ENCODE measurements at regions not wholly inside any gene's neighbourhood (a gene's known extent, or its start where the extent isn't known, plus 50 kb on each side); places are given as distances from the start of the nearest gene placed in this dataset.

GRCh38 chr2:59237311-59237710 is 996.2 kb upstream of the FANCL start:
- H3K27me3 ChIP-seq (replicated peaks in 1 of 4; ENCODE audit: control insufficient read depth in 3 of 4, extremely low read depth in 1 of 4, insufficient read depth in 3 of 4, low read length in 3 of 4) = no peaks in the 10 kb centered on the region
- no peaks in the 10 kb centered on the region for H3K9me3 ChIP-seq (ENCODE audit: insufficient read depth in 2 of 2, low read depth in 1 of 2, low read length in 1 of 2)
- H3K56ac ChIP-seq (replicated peaks; ENCODE audit: insufficient read length, low read depth, low read length) = no peak overlapping the region
- no peak overlapping the region for H3K4me3 ChIP-seq (ENCODE audit: extremely low read depth in 1 of 4, insufficient read depth in 2 of 4, low read depth in 3 of 4, low read length in 4 of 4)
- no peaks in the 10 kb centered on the region for H3K79me1 ChIP-seq (ENCODE audit: low read depth, low read length)
- no peak overlapping the region for H3K4me2 ChIP-seq (ENCODE audit: insufficient read depth in 1 of 2, low read depth in 2 of 2, low read length in 2 of 2)
- no peak overlapping the region for H2BK120ac ChIP-seq (replicated peaks; ENCODE audit: low read depth, low read length)
- no peaks in the 10 kb centered on the region; the same call in 1 of the 2 replicates for H3K23me2 ChIP-seq (ENCODE audit: low read depth, low read length)
- H3K23ac ChIP-seq (ENCODE audit: insufficient read length) = no peak overlapping the region
- CTCF ChIA-PET (ENCODE audit: partially characterized antibody) = interaction anchor here (1.2 kb wide), 1 partner anchor 18 kb away, joined by 3 read pairs; no protein-coding TSS in a partner anchor
- no peak overlapping the region for H3K27ac ChIP-seq (ENCODE audit: low read depth, low read length)
- no peak overlapping the region for H3K4ac ChIP-seq (replicated peaks; ENCODE audit: insufficient read length, low read depth, low read length)
- FAIRE-seq = no peak
- no peak overlapping the region for H4K5ac ChIP-seq (ENCODE audit: insufficient read length, low read depth, low read length)
- no peak for DNase-seq (ENCODE audit: low read depth in 1 of 2, low spot score in 2 of 2)
- no peaks in the 10 kb centered on the region for H3K79me2 ChIP-seq (ENCODE audit: control insufficient read depth in 1 of 2, insufficient read depth in 2 of 2, low read length in 2 of 2)
- no peak overlapping the region for H3K14ac ChIP-seq (ENCODE audit: insufficient read length)
- no peak overlapping the region for H2AK5ac ChIP-seq (ENCODE audit: low read depth, low read length)
- H2BK5ac ChIP-seq (ENCODE audit: low read depth, low read length) = no peak overlapping the region
- H3K4me1 ChIP-seq (replicated peaks in 1 of 4; ENCODE audit: control insufficient read depth in 3 of 4, insufficient read depth in 4 of 4, low read length in 3 of 4) = no peaks in the 10 kb centered on the region
- no peak overlapping the region for H2BK15ac ChIP-seq (ENCODE audit: low read length)
- 93% methylated on average over 2 of the region's 2 CpGs; no CpG with 5 or more reads in 1 of the 2 experiments for WGBS, 2 experiments (ENCODE audit: extremely low coverage in 1 of 2, insufficient coverage in 1 of 2, insufficient read length in 1 of 2, insufficient replicate concordance in 2 of 2, low coverage in 1 of 2, low lambda C conversion rate in 2 of 2, missing lambda C conversion rate in 1 of 2)
- H2BK20ac ChIP-seq (ENCODE audit: low read length) = no peak overlapping the region
- H4K8ac ChIP-seq (ENCODE audit: extremely low read depth, insufficient read depth, low read length) = no peak overlapping the region
- no peak overlapping the region for H3K9ac ChIP-seq (replicated peaks in 1 of 4; ENCODE audit: extremely low read depth in 1 of 4, low read depth in 3 of 4, low read length in 3 of 4)
- H2BK12ac ChIP-seq (ENCODE audit: low read depth, low read length) = no peak overlapping the region
- H4K20me1 ChIP-seq (replicated peaks in 1 of 2; ENCODE audit: control insufficient read depth in 1 of 2, insufficient read depth in 2 of 2, low read length in 2 of 2) = no peaks in the 10 kb centered on the region
- H3K36me3 ChIP-seq (ENCODE audit: control insufficient read depth in 2 of 4, insufficient read depth in 4 of 4, low read length in 3 of 4) = no peaks in the 10 kb centered on the region
- no peak overlapping the region for H3K18ac ChIP-seq (ENCODE audit: extremely low read depth, low read length)
- POLR2A ChIA-PET (ENCODE audit: partially characterized antibody) = no interaction called here
- no peak overlapping the region for H2AFZ ChIP-seq (ENCODE audit: low read length)
- no peak overlapping the region for H4K91ac ChIP-seq (replicated peaks; ENCODE audit: insufficient read length, low read length)
- TF ChIP-seq NANOG (IDR thresholded peaks at IDR 0.05; ENCODE audit: insufficient read depth, low read depth, low read length, poor library complexity, severe bottlenecking) (no peak), POLR2A (IDR thresholded peaks at IDR 0.05; ENCODE audit: control extremely low read depth in 1 of 2, low read depth in 2 of 2, low read length in 2 of 2) (no peak), EGR1 (IDR thresholded peaks at IDR 0.05; ENCODE audit: borderline replicate concordance, low read depth, low read length) (no peak), SIRT6 (IDR thresholded peaks at IDR 0.05; ENCODE audit: low read length) (no peak), YY1 (IDR thresholded peaks at IDR 0.05; ENCODE audit: low read depth, low read length) (no peak), RAD21 (IDR thresholded peaks at IDR 0.05 in 1 of 2, conservative IDR thresholded peaks at IDR 0.05 in 1 of 2; ENCODE audit: low read depth in 2 of 2, low read length in 2 of 2) (no peak), HDAC2 (IDR thresholded peaks at IDR 0.05; ENCODE audit: borderline replicate concordance in 1 of 2, low read depth in 2 of 2, low read length in 2 of 2) (no peak), EP300 (IDR thresholded peaks at IDR 0.05; ENCODE audit: borderline replicate concordance in 1 of 2, low read depth in 2 of 2, low read length in 2 of 2) (no peak), ATF3 (IDR thresholded peaks at IDR 0.05; ENCODE audit: insufficient read depth, low read depth, low read length) (no peak), SP1 (IDR thresholded peaks at IDR 0.05; ENCODE audit: low read depth, low read length) (no peak), CEBPB (IDR thresholded peaks at IDR 0.05; ENCODE audit: low read depth, low read length) (no peak), RFX5 (IDR thresholded peaks at IDR 0.05; ENCODE audit: borderline replicate concordance, low read depth, low read length) (no peak), SRF (IDR thresholded peaks at IDR 0.05; ENCODE audit: low read depth, low read length) (no peak)
